Activated naive CD8-positive, alpha-beta T cell treated with anti-CD3 and anti-CD28 coated beads, Interleukin-2, amount 10 ng/mL, durations not matched to agents 7 days and 5 days (primary cell): ENCODE measurements at regions not wholly inside any gene's neighbourhood (a gene's known extent, or its start where the extent isn't known, plus 50 kb on each side); places are given as distances from the start of the nearest gene placed in this dataset.

Experiments used
- ATAC-seq: fragments of 150-1000 bp; cut with Tn5 transposase; one replicate; pipeline ENCODE4 v1.10.0; 2021; ENCODE audit warnings: low read depth, moderate library complexity
- POLR2A ChIA-PET: fragments of 350-600 bp; sonication (Branson Sonifier 250); formaldehyde crosslinking; loops from one replicate; lab custom pipeline; 2021; ENCODE audit warnings: antibody characterized with exemption; lab: Charles Lee
- DNase-seq: peaks from one replicate; pipeline ENCODE4 v3.0.0; 2021
- H3K27ac Mint-ChIP-seq: one replicate; pipeline ENCODE4 v1.8.0; 2022; ENCODE audit warnings: mild to moderate bottlenecking, mixed read lengths
- H3K27me3 Mint-ChIP-seq: one replicate; pipeline ENCODE4 v1.8.0; 2022; ENCODE audit warnings: mild to moderate bottlenecking, moderate library complexity, mixed read lengths
- H3K36me3 Mint-ChIP-seq: one replicate; pipeline ENCODE4 v1.8.0; 2021; ENCODE audit warnings: mild to moderate bottlenecking, mixed read lengths
- H3K4me1 Mint-ChIP-seq: one replicate; pipeline ENCODE4 v1.8.0; 2021; ENCODE audit warnings: mixed read lengths
- H3K4me3 Mint-ChIP-seq: one replicate; pipeline ENCODE4 v1.8.0; 2022; ENCODE audit warnings: mild to moderate bottlenecking, moderate library complexity, mixed read lengths
- H3K9me3 Mint-ChIP-seq: one replicate; pipeline ENCODE4 v1.8.0; 2021; ENCODE audit warnings: mixed read lengths

GRCh38 chr17:15012351-15012980, 252.7 kb downstream of the PMP22 start:
- H3K27me3 Mint-ChIP-seq, result no peaks in the 10 kb centered on the region
- H3K36me3 Mint-ChIP-seq, result no peaks in the 10 kb centered on the region
- H3K4me1 Mint-ChIP-seq, result no peaks in the 10 kb centered on the region
- H3K9me3 Mint-ChIP-seq, result no peaks in the 10 kb centered on the region
- H3K4me3 Mint-ChIP-seq, result no peak overlapping the region
- ATAC-seq (no peak), DNase-seq (no peak)
- H3K27ac Mint-ChIP-seq, result no peak overlapping the region
- POLR2A ChIA-PET, result no interaction called here

DNA sequence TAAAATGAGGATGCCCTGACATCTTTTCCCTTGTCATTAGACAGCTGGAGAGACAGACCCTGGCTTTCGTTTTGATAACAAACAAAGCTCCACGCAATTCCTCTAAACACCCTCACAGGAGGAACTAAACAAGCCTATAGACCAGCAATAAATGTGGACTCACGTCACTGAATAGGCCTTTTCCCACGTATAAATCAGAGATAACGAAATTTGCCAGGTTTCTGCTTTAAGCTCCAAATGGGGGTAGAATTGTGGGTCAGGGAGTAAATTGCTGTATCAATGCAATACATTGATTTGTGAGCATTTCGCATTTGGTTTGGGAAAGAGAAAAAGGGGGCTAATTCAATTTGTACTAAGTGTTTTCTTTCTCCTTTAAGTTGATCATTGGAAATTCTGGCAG, 256.0 kb downstream of the PMP22 start:
- Mint-ChIP-seq H3K27me3 (no peaks in the 10 kb centered on the region), H3K4me3 (no peak overlapping the region), H3K9me3 (no peaks in the 10 kb centered on the region), H3K4me1 (no peaks in the 10 kb centered on the region), H3K27ac (no peak overlapping the region), H3K36me3 (no peaks in the 10 kb centered on the region)
- DNase-seq (no peak), ATAC-seq (no peak)
- POLR2A ChIA-PET, result no interaction called here

- DNase-seq, result no peak
- Mint-ChIP-seq H3K36me3 (no peaks in the 10 kb centered on the region), H3K4me1 (no peaks in the 10 kb centered on the region), H3K27ac (no peak overlapping the region), H3K27me3 (no peaks in the 10 kb centered on the region), H3K4me3 (no peak overlapping the region), H3K9me3 (no peaks in the 10 kb centered on the region)
- no peak for ATAC-seq
- POLR2A ChIA-PET, result no interaction called here
These were observed 258.0 kb downstream of the PMP22 start for GRCh38 chr17:15007147-15007553.

- no peak for ATAC-seq
- Mint-ChIP-seq H3K27me3 (no peaks in the 10 kb centered on the region), H3K9me3 (no peaks in the 10 kb centered on the region), H3K4me3 (no peak overlapping the region), H3K4me1 (no peaks in the 10 kb centered on the region), H3K27ac (no peak overlapping the region), H3K36me3 (no peaks in the 10 kb centered on the region)
- POLR2A ChIA-PET, result no interaction called here
- DNase-seq, result no peak
These were observed 258.6 kb downstream of the PMP22 start for GRCh38 chr17:15006421-15007128.

- ATAC-seq, result no peak
- H3K27me3 Mint-ChIP-seq, result peaks cover 12% of the 10 kb centered on the region
These were observed 264.5 kb downstream of the PMP22 start for GRCh38 chr17:15000661-15001060.

DNA sequence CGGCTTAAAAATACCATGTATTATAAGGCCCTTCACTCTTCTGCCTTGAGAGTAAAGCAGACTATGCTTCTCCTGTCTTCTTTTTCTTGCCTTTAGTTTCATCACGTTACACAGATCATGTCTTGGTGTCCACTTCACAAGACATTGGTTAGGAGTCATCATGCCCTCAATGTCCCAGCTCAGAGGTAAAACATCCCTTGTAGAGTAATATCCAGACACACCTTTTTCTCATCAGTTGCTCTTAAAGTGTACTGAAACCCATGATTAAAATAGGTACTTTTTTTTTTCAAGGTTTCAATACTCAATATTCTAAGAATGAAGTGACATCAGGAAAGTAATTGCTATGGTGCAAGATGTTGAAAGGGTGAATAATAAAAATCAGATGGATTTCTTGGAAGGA, 267.8 kb downstream of the PMP22 start:
- H3K27ac Mint-ChIP-seq, result no peak overlapping the region

More at GRCh38 chr17:15000661-15001060, 264.5 kb downstream of the PMP22 start:
- POLR2A ChIA-PET, result no interaction called here
- no peak overlapping the region for H3K27ac Mint-ChIP-seq
- H3K4me3 Mint-ChIP-seq, result no peak overlapping the region
- no peaks in the 10 kb centered on the region for H3K36me3 Mint-ChIP-seq
- DNase-seq, result no peak
- H3K9me3 Mint-ChIP-seq, result no peaks in the 10 kb centered on the region
- H3K4me1 Mint-ChIP-seq, result no peaks in the 10 kb centered on the region

DNA sequence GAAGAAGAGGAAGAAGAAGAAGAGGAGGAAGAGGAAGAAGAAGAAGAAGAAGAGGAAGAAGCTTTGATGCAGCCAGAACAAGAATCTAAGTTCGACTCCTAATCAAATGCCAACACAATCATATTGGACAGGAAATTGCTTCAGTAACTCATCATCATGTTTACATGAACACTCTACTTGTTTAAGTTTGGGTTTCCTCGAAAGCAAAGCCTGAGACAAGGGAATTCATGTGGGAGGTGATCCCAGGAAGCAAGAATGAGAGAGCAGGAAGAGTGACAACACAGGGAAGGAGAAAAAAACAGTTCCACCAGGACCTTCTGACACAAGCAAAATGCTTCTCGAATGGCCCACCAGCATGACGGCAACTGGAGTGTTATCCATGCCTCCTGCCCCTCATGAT, 279.0 kb downstream of the PMP22 start:
- DNase-seq (no peak), ATAC-seq (no peak)
- Mint-ChIP-seq H3K36me3 (no peaks in the 10 kb centered on the region), H3K27me3 (peaks cover 10% of the 10 kb centered on the region), H3K27ac (no peak overlapping the region), H3K9me3 (peaks cover 2% of the 10 kb centered on the region), H3K4me3 (no peak overlapping the region), H3K4me1 (no peaks in the 10 kb centered on the region)
- POLR2A ChIA-PET, result no interaction called here

More for the DNA sequence above, 267.8 kb downstream of the PMP22 start:
- no peak for DNase-seq
- H3K27me3 Mint-ChIP-seq, result peaks cover 12% of the 10 kb centered on the region
- no peaks in the 10 kb centered on the region for H3K36me3 Mint-ChIP-seq
- ATAC-seq, result no peak
- no peak overlapping the region for H3K4me3 Mint-ChIP-seq
- no peaks in the 10 kb centered on the region for H3K9me3 Mint-ChIP-seq
- H3K4me1 Mint-ChIP-seq, result no peaks in the 10 kb centered on the region
- POLR2A ChIA-PET, result no interaction called here

- Mint-ChIP-seq H3K27me3 (peaks cover 14% of the 10 kb centered on the region), H3K4me1 (peaks cover 6% of the 10 kb centered on the region), H3K4me3 (no peak overlapping the region), H3K9me3 (peaks cover 21% of the 10 kb centered on the region), H3K27ac (no peak overlapping the region), H3K36me3 (peaks cover 29% of the 10 kb centered on the region)
- POLR2A ChIA-PET, result no interaction called here
- no peak for DNase-seq
- no peak for ATAC-seq
These were observed 292.3 kb downstream of the PMP22 start for GRCh38 chr17:14972844-14973243.

- H3K27ac Mint-ChIP-seq, result no peak overlapping the region
- DNase-seq, result no peak
- POLR2A ChIA-PET, result no interaction called here
- H3K36me3 Mint-ChIP-seq, result peaks cover 29% of the 10 kb centered on the region
- ATAC-seq, result no peak
- peaks cover 10% of the 10 kb centered on the region for H3K27me3 Mint-ChIP-seq
- H3K9me3 Mint-ChIP-seq, result peaks cover 21% of the 10 kb centered on the region
- H3K4me3 Mint-ChIP-seq, result no peak overlapping the region
- H3K4me1 Mint-ChIP-seq, result peaks cover 6% of the 10 kb centered on the region
These were observed 294.1 kb downstream of the PMP22 start for GRCh38 chr17:14971054-14971453.

GRCh38 chr17:14959106-14959648, 305.9 kb downstream of the PMP22 start:
- no peaks in the 10 kb centered on the region for H3K27me3 Mint-ChIP-seq
- no peak for DNase-seq
- no peak overlapping the region for H3K4me3 Mint-ChIP-seq
- no peak overlapping the region for H3K27ac Mint-ChIP-seq
- no peaks in the 10 kb centered on the region for H3K4me1 Mint-ChIP-seq
- ATAC-seq, result no peak
- H3K36me3 Mint-ChIP-seq, result no peaks in the 10 kb centered on the region
- H3K9me3 Mint-ChIP-seq, result peaks cover 3% of the 10 kb centered on the region
- POLR2A ChIA-PET, result no interaction called here

- Mint-ChIP-seq H3K36me3 (no peaks in the 10 kb centered on the region), H3K9me3 (peaks cover 3% of the 10 kb centered on the region), H3K27me3 (no peaks in the 10 kb centered on the region), H3K27ac (no peak overlapping the region), H3K4me3 (no peak overlapping the region), H3K4me1 (no peaks in the 10 kb centered on the region)
- ATAC-seq, result no peak
- DNase-seq, result no peak
- POLR2A ChIA-PET, result no interaction called here
These were observed 311.7 kb downstream of the PMP22 start for GRCh38 chr17:14953405-14953804.

GRCh38 chr17:14950686-14951085, 314.4 kb downstream of the PMP22 start:
- no peak for DNase-seq
- Mint-ChIP-seq H3K36me3 (no peaks in the 10 kb centered on the region), H3K4me3 (no peak overlapping the region), H3K9me3 (no peaks in the 10 kb centered on the region), H3K27me3 (no peaks in the 10 kb centered on the region), H3K27ac (no peak overlapping the region), H3K4me1 (no peaks in the 10 kb centered on the region)
- ATAC-seq, result no peak
- POLR2A ChIA-PET, result no interaction called here

GRCh38 chr17:14950216-14950615, 314.9 kb downstream of the PMP22 start:
- H3K27ac Mint-ChIP-seq, result no peak overlapping the region
- ATAC-seq (no peak), DNase-seq (no peak)
- H3K4me3 Mint-ChIP-seq, result no peak overlapping the region
- H3K36me3 Mint-ChIP-seq, result no peaks in the 10 kb centered on the region
- POLR2A ChIA-PET, result no interaction called here
- H3K27me3 Mint-ChIP-seq, result no peaks in the 10 kb centered on the region
- H3K4me1 Mint-ChIP-seq, result no peaks in the 10 kb centered on the region
- H3K9me3 Mint-ChIP-seq, result no peaks in the 10 kb centered on the region

DNA sequence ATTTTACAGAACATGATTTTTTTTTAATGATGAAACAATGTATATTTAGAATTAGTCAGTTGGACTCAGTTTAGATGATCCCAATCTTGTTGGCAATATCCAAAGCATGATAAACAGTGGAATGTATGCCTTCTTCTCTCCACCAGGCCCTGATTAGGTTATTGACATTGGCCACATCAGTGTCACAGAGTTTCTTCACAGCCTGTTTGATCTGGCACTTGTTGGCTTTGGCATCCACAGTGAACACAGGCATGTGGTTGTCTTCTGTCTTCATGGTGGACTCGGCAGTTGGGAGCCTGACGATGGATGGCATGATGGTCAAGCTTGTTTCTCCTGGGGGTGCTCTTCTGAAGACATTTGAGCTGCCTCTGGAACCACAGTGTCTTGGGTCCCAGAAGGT, 317.5 kb downstream of the PMP22 start:
- Mint-ChIP-seq H3K4me3 (no peak overlapping the region), H3K27me3 (peaks cover 2% of the 10 kb centered on the region), H3K9me3 (no peaks in the 10 kb centered on the region), H3K4me1 (no peaks in the 10 kb centered on the region), H3K36me3 (no peaks in the 10 kb centered on the region), H3K27ac (no peak overlapping the region)
- POLR2A ChIA-PET, result no interaction called here
- ATAC-seq (no peak), DNase-seq (no peak)
